DMS53 treated with DMSO at 0.1 percent for 48 hours (cell line): ENCODE measurements at regions not wholly inside any gene's neighbourhood (a gene's known extent, or its start where the extent isn't known, plus 50 kb on each side); places are given as distances from the start of the nearest gene placed in this dataset.

ENCODE experiments used
- DNase-seq: peaks from one replicate; lab custom pipeline; 2025; ENCODE audit not compliant: unreplicated experiment; lab: John Stamatoyannopoulos, UW

GRCh38 chr5:39498278-39498952 is 73.6 kb upstream of the DAB2 start:
- no peak for DNase-seq

DNA sequence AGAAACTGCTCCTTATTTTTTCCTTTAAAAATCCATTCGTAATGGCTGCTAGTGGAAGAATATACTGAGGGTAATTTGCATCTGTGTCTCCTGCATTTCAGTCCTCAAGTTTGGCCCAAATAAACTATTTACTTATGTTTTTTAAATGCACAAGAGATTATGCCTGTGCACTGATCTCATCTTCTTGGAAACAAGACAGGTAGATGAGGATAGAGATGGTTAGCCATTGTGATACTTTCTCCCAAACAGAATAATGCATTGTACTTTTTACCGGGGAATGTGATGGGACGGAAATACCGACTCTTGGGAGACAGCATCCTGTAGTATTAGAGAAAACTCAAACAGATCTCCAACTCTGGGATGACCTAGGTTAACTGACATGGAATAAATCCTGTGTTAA is 72.5 kb upstream of the DAB2 start:
- no peak for DNase-seq

DNA sequence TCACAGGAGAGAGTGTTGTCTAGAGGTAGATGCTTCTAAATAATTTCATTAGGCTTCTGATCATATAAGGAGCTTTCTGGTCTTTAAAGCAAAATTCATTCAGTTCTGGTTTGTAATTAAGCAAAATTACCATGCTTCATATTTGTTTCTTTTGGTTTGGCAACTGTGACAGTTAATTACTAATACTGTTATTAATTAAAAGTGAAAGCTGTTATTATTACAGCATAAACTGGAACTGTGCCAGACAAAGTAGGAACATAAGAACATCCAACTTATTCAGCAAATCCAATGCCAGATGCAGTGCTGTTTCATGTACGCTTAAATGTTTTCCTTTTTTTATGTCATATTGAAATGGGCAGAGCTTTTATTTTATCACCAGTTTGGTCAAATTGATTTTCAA is 70.4 kb upstream of the DAB2 start:
- no peak for DNase-seq

DNA sequence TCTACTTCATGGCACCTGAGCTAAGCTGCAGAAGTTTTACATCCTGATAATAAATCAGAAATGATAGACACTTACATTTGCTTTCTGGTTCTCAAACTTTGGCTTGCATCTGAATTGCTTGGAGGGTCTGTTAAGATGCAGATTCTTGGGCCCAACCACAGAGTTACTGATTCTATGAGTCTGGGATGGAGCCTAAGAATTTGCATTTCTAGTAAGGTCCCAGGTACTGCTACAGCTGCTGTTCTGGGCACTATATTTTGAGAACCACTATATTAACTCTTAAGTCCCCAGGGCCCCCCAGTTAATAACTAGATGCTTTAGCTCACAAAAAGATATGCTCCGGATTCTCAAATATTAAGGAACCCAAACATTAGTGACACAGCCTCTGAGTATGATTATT is 69.8 kb upstream of the DAB2 start:
- no peak for DNase-seq

DNA sequence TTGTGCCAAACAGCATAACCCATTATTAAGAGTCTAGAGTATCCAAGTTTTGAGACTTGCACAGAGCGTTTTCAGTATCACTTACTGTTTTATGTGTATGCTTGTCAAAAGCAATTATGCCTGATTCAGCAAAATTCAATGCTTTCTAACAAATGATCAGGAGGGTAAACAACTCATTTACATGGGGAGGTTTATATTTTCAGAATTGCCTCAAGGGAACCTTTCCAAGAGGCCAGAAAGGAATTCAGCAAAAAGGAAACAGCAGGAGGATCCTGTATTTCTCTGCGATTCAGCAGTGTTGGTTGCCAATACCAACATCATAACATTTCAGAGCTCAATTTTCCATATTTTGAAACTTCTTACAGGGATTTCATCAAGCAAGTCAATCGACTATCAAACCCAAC is 69.3 kb upstream of the DAB2 start:
- DNase-seq: no peak

DNA sequence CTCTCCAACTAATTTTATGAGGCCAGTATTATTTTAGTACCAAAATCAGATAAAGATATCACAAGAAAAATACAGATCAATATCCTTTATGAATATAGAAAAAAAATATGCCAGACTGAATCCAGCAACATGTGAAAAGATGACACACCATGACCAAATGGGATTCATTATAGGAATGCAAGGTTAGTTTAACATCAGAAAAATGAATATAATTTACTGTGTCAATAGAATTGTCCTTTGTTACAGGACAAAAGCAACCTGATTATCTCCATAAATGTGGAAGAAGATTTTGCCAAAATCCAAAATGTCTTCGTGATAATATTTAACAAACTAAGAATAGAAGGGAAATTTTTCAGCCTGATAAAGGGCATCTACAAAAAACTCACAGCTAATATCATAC is 66.4 kb upstream of the DAB2 start:
- no peak for DNase-seq

- no peak for DNase-seq
Measured at GRCh38 chr5:39489263-39489662, 64.5 kb upstream of the DAB2 start.

DNA sequence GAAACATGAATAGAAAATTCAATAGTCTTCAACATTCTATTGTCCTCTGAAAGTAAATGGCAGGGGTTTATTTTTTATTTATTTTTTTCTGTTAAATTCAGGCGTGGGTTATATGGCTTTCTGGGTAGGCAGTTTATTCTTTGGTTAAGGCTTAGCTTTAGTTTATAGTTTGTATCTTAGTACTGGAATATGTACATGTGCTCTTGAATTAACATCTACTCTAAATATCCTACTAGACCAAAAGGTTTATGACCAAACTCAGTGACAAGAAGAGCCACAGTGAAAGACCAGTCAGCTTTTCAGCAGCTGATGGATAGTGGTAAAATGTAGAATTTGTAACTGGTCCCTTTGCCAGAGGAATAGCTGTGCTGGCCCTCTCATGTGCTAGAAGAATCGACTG is 62.0 kb upstream of the DAB2 start:
- no peak for DNase-seq

DNA sequence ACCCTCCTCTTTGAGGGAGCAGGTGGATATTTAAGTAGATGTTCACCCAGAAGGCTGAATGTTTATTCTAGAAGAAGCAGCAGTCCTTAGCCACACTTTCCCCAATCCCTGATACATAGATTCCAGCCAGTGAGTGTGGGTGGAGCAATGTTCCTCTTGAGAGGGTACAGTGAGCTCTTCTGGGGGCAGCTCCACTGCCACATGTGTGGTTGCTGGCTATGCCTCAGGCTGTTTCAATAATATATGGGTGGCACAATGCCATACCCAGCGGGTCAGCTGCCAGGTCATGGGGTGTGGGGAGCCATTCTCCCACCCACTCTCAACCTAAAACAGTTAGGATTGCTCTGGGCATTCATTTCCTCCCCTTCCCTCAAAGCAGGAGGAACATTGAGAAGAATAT is 61.6 kb upstream of the DAB2 start:
- DNase-seq: no peak

GRCh38 chr5:39485079-39485478 is 60.3 kb upstream of the DAB2 start:
- no peak for DNase-seq

- no peak for DNase-seq
Measured at GRCh38 chr5:39484673-39485072, 59.9 kb upstream of the DAB2 start.

DNA sequence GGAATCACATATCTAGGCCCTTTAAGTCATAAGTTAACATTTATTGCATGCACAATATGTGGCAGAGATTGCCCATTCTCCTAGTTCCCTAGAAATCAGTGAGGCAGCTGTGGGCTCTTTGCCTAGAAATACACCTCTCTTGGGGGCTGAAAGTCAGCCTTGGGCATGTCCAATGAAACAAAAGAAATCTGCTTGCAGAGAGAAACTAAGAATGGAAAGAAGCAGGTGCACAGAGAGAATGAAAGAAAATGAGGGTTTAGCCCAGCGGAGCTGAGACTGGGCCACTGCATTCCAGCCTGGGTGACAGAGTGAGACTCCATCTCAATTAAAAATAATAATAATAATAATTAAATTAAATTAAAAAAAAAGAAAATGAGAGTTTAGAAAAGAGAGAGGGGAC is 57.3 kb upstream of the DAB2 start:
- no peak for DNase-seq

DNA sequence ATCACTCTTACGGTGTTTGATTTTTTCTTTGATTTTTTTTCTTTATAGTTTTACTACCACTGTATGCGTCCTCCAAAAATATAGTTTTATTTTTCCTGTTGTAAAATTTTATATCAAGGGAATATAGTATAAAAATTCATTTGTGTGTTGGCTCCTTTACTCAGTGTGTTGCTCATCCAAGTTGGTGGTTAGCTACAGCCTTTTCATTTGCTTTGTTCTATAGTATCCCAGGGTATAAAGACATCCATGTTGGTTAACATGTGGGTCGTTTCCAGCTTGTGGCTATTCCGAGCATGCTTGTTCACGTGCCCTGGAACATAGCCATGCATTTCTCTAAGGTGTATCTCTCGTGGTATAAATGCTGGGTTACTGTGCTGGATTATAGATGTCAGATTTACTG is 54.8 kb upstream of the DAB2 start:
- no peak for DNase-seq

DNA sequence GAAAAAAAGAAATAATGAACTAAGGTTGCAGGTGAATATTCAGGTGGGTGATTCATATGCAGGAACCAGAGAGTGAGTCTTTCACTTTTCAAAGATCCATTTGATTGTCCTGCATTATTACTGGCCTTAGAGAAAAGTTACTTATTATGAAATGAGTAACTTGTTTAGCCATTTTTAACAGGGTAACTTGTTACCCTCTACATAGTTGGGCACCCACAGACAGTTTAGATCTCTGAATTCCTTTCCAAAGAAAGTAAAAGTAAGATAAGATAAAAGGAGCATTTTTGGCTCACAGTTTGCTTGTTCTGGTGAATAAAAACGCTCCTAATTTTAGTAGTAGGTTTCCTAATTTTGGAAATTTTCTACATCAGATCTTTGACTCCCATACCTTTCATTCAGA is 54.1 kb upstream of the DAB2 start:
- no peak for DNase-seq

DNA sequence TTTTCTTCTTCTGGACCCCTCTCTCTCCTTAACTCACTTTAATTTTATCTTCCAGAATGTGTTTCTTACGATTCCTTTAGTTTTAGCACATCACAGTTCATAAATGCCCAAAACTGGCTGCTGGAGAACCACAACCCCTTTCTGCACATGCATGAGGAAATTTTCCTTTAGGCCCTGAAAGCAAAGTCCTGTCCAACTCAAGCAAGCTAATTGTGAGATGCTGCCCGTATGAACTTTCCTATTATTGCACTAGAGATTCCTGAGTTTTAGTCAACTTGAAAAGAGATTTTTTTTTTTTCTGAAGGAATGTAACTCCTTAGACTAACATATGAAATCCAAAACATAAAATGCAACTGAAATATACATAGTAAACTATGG is 52.1 kb upstream of the DAB2 start:
- DNase-seq: no peak

DNA sequence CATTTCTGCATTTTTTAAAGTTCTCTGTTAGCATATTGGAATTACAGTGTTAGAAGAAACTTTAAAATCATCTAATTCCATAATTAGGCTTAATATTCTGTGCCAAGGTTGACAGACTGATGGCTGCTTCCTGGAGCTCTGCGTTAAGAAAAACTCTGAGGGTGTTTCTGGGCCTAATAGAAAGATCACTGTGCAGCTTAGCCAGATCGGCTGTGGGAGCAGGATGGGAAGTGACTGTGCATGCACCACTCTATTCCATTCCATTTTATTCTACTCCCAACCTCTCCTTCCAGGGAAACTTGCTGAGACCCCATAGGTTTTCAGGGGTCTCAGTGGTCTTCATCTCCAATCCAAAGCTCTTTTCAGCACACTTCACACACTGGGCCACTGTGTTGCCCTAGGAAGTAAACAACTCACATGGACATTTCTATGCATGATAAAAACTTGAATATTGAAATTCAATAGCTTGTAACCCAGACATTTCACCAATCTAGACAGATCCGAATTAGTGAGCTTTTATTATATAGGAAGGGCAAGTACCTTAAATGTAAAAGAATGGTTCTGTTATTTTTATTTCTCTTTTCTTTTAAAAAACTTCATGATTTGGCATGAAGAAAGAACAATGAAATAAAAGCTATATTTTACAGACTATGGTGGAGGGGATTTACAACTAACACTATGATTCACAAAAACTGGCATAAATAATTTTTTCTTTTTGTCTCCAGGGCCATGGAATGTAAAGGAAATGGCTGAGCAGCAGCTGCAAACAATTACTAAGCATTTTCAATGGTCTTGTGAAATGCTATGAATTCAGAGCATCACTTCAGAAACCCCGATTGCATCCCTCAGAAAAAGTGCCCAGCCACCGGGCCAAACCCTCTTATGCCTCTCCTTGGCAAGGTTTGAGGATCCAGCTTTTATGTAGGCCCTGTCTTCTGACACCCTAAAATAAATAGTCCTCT is 51.4 kb upstream of the DAB2 start:
- DNase-seq: no peak

DNA sequence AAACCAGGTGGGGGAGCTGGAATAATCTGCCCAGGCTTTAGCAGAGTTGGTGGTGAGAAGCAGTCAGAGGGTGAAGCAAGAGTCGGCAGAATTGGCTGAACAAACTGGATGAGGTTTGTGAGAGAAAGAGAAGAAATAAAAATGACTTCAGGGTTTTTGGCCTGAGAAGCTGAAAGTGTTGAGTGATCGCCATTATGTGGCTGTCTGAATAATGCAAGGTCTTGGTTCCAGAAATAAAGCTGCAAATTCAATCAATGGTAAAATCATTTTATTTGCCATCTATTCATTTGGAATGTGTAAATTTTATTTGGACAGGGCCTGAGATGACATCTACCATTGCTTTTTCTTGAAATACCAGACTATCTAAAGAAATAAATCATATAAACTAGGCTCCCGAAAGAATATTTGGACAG is 50.4 kb upstream of the DAB2 start:
- no peak for DNase-seq
